GM12874 (cell line): ENCODE measurements at regions not wholly inside any gene's neighbourhood (a gene's known extent, or its start where the extent isn't known, plus 50 kb on each side); places are given as distances from the start of the nearest gene placed in this dataset.

ENCODE experiments used
- CTCF ChIP-seq: IDR thresholded peaks from 2 replicates; pipeline ENCODE4 v1.5.1; 2011; ENCODE audit warnings: low read depth, mild to moderate bottlenecking, control low read depth, low read length, moderate library complexity; ENCODE audit not compliant: insufficient read depth

DNA sequence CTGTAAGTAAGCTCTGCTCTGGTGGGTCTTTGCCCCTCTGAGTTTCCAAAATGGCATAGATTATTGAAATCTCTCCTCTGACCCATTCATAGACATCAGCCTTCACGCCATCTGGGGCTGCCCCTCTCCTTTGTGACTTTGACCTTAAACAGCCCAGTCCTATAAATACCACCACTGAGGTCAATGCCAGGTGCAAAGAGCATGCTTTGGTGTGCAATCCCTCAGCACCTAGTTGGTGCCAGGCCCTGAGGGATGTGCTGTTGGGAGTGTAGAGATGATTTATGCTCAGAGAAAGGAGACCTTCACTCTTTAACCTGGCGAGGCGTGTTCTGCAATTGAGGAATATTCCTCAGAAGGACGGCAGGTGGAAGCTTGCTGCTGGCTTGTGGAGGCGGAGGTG, 121.7 kb upstream of the TSHZ3 start:
- no peak for TF ChIP-seq CTCF

- TF ChIP-seq CTCF, result no peak
Measured at GRCh38 chr19:31478241-31478640, 129.0 kb upstream of the TSHZ3 start.

DNA sequence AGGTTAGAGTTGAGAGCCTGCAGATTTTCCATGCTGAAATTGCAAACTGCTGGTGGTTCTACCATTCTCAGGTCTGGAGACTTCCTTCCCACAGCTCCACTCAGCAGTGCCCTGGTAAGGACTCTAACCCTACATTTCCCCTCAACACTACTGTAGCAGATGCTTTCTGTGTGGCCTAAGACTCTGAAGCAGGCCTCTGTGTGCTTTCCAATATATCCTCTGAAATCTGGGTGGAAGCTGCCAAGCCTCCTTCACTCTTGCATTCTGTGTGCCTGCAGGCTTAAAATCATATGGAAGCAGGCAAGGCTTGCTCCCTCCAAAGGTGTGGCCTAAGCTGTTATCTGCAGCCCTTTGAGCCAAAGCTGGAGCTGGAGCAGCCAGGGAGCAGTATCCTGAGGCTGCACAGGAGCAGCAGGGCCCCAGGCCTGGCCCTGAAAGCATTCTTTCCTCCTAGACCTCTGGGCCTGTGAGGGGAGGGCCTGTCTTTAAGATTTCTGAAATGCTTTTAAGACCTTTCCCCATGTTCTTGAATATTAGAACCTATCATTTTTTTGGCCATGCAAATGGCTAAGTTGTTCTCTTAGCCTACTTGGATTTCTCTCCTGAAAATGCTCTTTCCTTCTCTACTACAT, 134.1 kb upstream of the TSHZ3 start:
- no peak for TF ChIP-seq CTCF

DNA sequence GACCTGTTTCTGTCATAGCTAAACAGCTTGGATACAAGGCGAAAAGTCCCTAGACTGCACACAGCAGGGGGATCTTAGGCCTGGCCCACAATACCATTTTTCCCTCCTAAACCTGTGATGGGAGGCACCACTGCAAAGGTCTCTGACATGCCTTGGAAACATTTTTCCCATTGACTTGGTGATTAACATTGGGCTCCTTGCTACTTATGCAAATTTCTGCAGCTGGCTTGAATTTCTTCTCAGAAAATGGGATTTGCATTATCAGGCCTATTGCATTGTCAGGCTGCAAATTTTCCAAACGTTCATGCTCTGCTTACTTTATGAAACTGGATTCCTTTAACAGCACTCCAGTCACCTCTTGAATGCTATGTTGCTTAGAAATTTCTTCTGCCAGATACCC, 136.2 kb upstream of the TSHZ3 start:
- TF ChIP-seq CTCF, result no peak

GRCh38 chr19:31491242-31491641, 142.0 kb upstream of the TSHZ3 start:
- TF ChIP-seq CTCF, result no peak

- no peak for TF ChIP-seq CTCF
Measured at GRCh38 chr19:31492050-31492449, 142.8 kb upstream of the TSHZ3 start.

- no peak for TF ChIP-seq CTCF
Measured at GRCh38 chr19:31496076-31496475, 146.8 kb upstream of the TSHZ3 start.
